ENCODE measurements at regions not wholly inside any gene's neighbourhood (a gene's known extent, or its start where the extent isn't known, plus 50 kb on each side); places are given as distances from the start of the nearest gene placed in this dataset.

- DNase-seq (ENCODE audit: low read depth, low spot score), result no peak
Measured at GRCh38 chr10:89095701-89096391, 105.2 kb downstream of the FAS start.

GRCh38 chr10:89093728-89094127 is 103.1 kb downstream of the FAS start:
- DNase-seq (ENCODE audit: low read depth, low spot score), result no peak

GRCh38 chr10:89092981-89093380 is 102.4 kb downstream of the FAS start:
- no peak for DNase-seq (ENCODE audit: low read depth, low spot score)

DNA sequence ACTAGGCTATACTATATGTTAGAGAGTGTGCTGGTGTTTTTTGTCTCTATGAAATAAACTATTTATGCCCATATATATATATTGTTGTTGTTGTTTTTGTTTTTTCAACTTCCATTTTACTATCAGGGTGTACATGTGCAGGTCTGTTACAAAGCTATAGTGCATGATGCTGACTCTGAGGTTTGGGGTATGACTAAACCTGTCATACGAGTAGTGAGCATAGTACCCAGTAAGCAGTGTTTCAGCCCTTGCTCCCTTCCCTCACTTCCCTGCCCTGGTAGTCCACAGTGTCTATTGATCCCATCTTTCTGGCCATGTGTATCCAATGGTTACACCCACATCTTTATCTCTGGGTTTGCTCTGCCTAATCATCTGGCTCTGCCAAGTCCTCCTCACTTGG is 101.8 kb downstream of the FAS start:
- DNase-seq (ENCODE audit: low read depth, low spot score), result no peak

GRCh38 chr10:89091496-89091895 is 100.9 kb downstream of the FAS start:
- DNase-seq (ENCODE audit: low read depth, low spot score), result no peak

- DNase-seq (ENCODE audit: low read depth, low spot score), result no peak
Measured at GRCh38 chr10:89090756-89091445, 100.3 kb downstream of the FAS start.

GRCh38 chr10:89086801-89087521 is 96.4 kb downstream of the FAS start:
- peak; percentile 61 for DNase-seq (ENCODE audit: low read depth, low spot score)

DNA sequence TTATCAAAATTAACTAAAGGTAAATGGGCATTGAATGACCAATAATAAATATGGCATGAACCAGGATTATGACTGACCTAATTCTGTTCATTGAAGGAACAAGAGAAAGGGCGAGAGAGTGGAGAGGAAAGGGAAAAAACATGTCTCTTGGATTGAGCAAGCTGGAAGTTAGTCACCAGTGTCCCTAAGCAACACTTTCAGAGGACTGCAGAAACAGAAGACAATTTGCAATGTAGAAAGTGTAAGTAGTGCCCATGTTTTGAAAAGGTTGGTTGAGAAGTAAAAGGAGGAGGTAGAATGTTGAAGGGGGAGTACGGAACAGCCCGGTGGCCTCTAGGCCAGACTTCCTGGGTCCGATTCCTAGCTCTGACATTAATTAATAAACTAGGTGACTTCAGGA is 94.6 kb downstream of the FAS start:
- DNase-seq (ENCODE audit: low read depth, low spot score), result no peak

GRCh38 chr10:89082086-89082485 is 91.5 kb downstream of the FAS start:
- no peak for DNase-seq (ENCODE audit: low read depth, low spot score)

DNA sequence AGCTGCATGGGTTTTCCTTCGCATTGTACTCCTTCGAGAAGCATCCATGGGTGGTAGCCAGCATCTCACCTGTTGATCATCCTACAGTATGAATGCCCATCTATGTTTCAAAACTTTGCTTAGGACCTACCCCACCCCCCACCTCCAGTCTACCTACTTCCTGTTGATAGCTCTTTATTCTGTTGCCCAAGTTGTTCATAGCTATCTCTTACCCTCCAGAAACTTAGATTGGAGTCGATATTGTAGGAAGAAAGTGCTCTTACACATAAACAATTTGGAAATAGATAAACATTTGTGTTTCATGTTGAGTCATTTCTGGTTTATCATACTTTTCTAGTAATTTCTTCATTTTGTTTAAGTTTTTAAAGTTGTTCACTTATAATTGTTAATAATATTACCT is 90.1 kb downstream of the FAS start:
- DNase-seq (ENCODE audit: low read depth, low spot score), result no peak

DNA sequence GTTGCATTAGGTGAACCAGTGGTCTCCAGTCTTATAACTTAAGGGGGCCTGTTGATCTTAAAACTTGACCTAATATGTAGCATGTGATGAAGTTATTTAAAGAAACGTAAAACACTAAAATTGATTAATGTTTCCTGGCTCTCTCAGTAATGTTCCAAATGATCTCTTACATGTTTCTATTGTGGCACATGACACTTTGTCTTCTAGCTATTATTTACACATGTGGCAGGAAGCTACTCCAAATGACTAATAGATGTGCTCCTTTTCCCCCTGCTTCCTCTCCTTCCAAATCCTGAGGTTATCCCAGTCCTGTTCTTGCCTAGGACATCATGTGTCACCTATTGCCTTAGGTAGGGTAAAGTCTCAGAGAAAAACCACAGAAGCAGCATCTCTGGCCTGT is 89.4 kb downstream of the FAS start:
- no peak for DNase-seq (ENCODE audit: low read depth, low spot score)

DNA sequence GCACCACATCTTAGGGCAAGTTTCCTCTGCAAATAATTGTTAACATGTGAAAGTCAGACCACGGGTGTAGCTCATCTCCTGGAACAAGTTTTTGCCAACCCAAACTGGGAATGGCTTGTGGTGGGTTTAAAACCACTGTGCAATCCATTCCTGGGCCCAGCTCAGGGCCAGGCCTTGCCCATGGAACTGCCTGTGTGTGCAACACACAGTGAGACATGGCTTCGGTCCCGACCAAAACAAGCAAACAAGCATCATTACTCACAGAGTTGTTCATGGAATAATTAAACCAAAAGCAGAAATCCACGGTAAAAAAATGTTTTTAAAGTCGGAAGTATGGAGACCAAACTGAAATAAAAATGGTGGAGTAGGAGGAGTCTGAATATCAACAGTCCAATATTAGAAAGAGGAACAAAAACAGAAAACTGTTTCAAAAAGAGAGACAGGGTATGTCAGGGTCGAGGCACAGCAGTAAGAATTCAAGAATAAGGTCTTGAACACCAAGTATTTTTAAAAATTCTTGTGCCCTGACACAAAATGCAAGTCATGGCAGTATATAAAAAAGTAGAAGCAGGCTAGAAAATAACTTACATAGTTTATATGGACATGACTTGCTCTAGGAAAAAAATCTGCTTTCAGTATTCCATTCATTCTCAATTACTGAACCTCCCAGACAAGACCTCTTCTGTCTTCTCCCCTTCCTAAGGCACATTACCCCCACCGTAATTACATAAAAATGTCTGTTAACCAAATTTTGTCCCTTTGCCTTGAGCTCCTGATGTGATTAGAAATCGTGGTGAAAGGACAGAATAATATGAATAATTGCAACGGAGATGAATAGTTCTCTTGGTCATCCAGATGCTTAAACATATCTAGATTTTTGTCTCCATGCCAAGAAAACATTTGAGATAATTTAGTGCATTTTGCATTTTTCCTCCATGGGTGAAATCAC is 88.4 kb downstream of the FAS start:
- DNase-seq (ENCODE audit: low read depth, low spot score), result no peak

DNA sequence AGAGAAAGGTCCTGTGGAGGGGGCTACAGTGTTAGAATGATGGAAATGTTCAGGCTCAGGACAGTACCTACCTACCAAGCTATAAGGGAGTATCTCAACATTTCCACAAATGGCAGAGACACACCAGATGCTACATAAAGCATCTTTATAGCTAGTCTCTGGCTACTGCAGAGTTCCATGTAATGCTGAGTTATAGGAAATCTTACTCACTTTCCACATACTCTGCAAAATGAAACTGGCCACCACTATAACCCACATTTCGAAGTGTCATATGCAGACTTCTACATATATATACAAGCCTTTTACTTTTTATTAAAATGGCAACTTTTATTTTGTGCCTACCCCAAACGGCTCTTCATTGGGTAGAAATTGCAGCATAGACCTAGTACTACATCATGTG is 85.5 kb downstream of the FAS start:
- DNase-seq (ENCODE audit: low read depth, low spot score), result no peak

GRCh38 chr10:89075631-89076030 is 85.0 kb downstream of the FAS start:
- DNase-seq (ENCODE audit: low read depth, low spot score), result no peak

- DNase-seq (ENCODE audit: low read depth, low spot score), result no peak
Measured at GRCh38 chr10:89074120-89074519, 83.5 kb downstream of the FAS start.

DNA sequence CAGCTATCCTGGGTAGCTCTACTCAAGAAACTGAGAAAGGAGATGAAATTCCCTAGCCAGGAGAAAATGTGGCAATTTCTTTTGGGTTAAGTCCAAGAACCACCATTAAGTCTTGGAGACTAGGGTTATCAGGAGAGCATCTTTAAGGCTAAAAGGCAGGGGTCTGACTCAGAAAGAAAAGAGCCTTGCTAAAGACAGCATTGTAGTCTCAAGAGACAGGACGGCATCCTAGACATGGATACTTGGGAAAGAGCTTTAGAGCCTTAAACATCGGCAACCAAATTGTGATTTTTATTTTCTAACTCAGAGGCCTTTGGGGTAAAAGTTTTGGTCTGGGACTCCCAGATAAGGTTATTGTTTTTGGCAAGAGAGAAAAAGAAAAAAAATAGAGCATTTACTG is 83.1 kb downstream of the FAS start:
- no peak for DNase-seq (ENCODE audit: low read depth, low spot score)

DNA sequence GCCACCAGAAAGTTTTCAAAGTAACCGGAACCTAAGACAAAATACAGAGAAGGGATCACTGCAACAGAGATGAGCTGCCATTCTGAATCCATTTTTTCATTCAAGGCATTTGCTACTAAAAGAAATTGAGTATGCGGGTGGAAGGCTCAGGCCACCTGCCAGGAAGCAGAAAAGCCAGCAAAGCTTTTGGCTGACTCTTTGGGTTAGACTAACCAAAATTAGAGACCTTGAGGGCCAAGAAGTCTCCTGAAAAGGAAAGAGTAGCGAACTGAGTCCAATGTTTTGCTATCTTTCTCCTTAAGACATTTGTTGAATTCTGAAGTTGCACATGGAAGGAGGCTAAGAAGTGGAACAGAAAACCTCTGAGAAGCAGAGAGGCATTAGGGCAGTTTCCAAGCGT is 79.0 kb downstream of the FAS start:
- DNase-seq (ENCODE audit: low read depth, low spot score), result no peak
